Chondrocyte (in vitro differentiated cells): ENCODE measurements at regions not wholly inside any gene's neighbourhood (a gene's known extent, or its start where the extent isn't known, plus 50 kb on each side); places are given as distances from the start of the nearest gene placed in this dataset.

Experiments used
- DNase-seq: peaks from one replicate; pipeline ENCODE4 v3.0.0; 2021; ENCODE audit warnings: mixed read lengths, low spot score
- H3K27ac Mint-ChIP-seq: one replicate; pipeline ENCODE4 v1.8.0; 2021; ENCODE audit warnings: mild to moderate bottlenecking, moderate library complexity, mixed read lengths; ENCODE audit not compliant: unreplicated experiment
- H3K27me3 Mint-ChIP-seq: 2 replicates; pipeline ENCODE4 v1.8.0; 2021; ENCODE audit warnings: low read depth, mixed read lengths
- H3K36me3 Mint-ChIP-seq: 2 replicates; pipeline ENCODE4 v1.8.0; 2021; ENCODE audit warnings: low read depth, mixed read lengths
- H3K4me1 Mint-ChIP-seq: 2 replicates; pipeline ENCODE4 v1.8.0; 2021; ENCODE audit warnings: low read depth, mild to moderate bottlenecking, mixed read lengths
- H3K4me3 Mint-ChIP-seq: one replicate; pipeline ENCODE4 v1.8.0; 2021; ENCODE audit warnings: mild to moderate bottlenecking, moderate library complexity, mixed read lengths; ENCODE audit not compliant: unreplicated experiment
- H3K9me3 Mint-ChIP-seq: 2 replicates; pipeline ENCODE4 v1.8.0; 2021; ENCODE audit warnings: low read depth, mixed read lengths
- TF ChIP-seq, protein P1 (sequence below): fragments of 200-600 bp; sonication (generic); IDR thresholded peaks from 2 replicates; pipeline ENCODE4 v1.5.0; 2021; ENCODE audit warnings: antibody characterized with exemption, mild to moderate bottlenecking, moderate library complexity

DNA sequence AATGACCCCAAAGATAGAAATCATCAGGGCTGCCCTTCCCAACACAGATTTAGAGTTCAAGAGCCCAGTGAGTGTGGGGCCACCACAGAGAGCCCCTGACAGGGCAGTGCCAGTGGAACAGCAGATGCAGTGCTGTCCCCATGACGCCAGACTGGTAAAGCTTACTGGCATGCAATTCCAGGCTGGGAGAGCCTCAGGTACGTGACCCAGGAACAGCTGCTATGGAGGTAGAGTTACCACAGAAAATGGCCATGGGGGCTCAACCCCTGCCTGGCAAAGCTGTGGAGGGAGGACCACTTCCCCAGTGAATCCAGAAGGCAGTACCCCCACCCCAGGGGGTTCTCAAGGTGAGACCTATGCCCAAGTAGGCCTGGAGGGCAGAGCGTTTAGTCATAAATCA is 228.5 kb downstream of the POLR1F start:
- Mint-ChIP-seq H3K4me1 (no peaks in the 10 kb centered on the region), H3K9me3 (peaks cover 7% of the 10 kb centered on the region), H3K36me3 (peaks cover 3% of the 10 kb centered on the region), H3K27ac (no peak overlapping the region), H3K4me3 (no peak overlapping the region), H3K27me3 (no peaks in the 10 kb centered on the region)
- TF ChIP-seq, protein P1, sequence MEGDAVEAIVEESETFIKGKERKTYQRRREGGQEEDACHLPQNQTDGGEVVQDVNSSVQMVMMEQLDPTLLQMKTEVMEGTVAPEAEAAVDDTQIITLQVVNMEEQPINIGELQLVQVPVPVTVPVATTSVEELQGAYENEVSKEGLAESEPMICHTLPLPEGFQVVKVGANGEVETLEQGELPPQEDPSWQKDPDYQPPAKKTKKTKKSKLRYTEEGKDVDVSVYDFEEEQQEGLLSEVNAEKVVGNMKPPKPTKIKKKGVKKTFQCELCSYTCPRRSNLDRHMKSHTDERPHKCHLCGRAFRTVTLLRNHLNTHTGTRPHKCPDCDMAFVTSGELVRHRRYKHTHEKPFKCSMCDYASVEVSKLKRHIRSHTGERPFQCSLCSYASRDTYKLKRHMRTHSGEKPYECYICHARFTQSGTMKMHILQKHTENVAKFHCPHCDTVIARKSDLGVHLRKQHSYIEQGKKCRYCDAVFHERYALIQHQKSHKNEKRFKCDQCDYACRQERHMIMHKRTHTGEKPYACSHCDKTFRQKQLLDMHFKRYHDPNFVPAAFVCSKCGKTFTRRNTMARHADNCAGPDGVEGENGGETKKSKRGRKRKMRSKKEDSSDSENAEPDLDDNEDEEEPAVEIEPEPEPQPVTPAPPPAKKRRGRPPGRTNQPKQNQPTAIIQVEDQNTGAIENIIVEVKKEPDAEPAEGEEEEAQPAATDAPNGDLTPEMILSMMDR, result no peak
- peak; percentile 56 for DNase-seq

DNA sequence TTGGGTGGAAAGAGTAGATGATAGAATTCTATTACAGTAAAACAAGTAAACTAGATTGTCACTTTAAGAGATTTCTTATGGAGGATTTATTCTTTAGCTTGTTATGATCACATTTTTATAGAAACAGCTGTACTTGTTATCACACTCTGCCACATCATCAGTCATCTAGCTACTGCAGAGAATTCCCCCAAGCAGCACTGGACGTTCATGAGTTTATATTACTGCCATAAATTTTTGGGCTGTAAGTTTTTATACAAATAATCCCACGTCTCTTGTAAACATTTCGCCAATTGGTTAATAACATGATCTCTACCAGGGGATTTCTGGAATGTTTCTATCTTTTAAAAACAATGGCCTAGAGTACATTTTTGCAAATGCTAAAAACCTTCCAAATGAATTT is 238.8 kb downstream of the POLR1F start:
- no peak overlapping the region for H3K4me3 Mint-ChIP-seq
- peaks cover 7% of the 10 kb centered on the region for H3K4me1 Mint-ChIP-seq
- no peak overlapping the region for H3K27ac Mint-ChIP-seq
- H3K36me3 Mint-ChIP-seq, result no peaks in the 10 kb centered on the region
- no peak for DNase-seq
- H3K9me3 Mint-ChIP-seq, result peaks cover 3% of the 10 kb centered on the region
- TF ChIP-seq, protein P1, result no peak
- no peaks in the 10 kb centered on the region for H3K27me3 Mint-ChIP-seq

DNA sequence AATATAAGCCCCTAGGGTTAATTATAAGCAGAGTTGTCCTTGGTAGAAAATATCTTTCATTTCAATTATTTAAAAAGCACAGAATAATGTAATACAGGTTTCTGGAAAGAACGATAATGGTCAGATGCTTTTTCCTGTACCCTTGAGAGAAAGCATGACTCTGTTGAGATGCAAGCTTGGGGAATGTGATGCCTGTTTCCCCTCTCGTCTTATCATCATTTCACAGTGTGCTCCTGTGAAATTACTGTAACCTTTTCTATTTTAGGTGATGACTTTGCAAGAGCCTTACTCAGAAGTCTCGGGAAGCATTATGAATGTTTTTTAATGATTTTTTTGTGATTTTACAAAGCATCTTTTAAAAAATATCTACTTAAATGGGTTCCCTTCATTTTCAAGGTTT is 243.0 kb downstream of the POLR1F start:
- Mint-ChIP-seq H3K4me1 (peaks cover 4% of the 10 kb centered on the region), H3K4me3 (no peak overlapping the region), H3K36me3 (no peaks in the 10 kb centered on the region), H3K27ac (no peak overlapping the region), H3K27me3 (no peaks in the 10 kb centered on the region), H3K9me3 (no peaks in the 10 kb centered on the region)
- no peak for DNase-seq
- TF ChIP-seq, protein P1, result no peak

DNA sequence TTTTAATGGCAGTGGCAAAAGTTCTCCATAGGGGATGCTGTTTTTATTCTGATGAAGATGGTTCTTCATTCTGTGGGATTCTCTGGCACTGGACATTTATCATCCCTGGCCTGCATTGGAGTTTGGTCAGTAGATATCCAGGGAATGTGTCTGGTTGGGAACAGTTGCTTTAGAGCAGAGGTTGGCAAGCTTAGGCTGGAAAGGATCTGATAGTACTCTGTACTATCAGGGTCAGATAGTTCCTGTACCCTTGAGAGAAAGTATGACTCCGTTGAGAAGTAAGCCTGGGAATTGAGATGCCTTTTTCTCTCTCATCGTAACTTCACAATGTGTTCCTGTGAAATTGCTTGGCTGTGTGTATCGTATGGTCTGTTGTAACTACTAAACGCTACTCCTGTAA is 244.1 kb downstream of the POLR1F start:
- Mint-ChIP-seq H3K27me3 (no peaks in the 10 kb centered on the region), H3K4me1 (no peaks in the 10 kb centered on the region), H3K36me3 (no peaks in the 10 kb centered on the region), H3K27ac (no peak overlapping the region), H3K4me3 (no peak overlapping the region), H3K9me3 (no peaks in the 10 kb centered on the region)
- DNase-seq, result no peak
- TF ChIP-seq, protein P1, result no peak

DNA sequence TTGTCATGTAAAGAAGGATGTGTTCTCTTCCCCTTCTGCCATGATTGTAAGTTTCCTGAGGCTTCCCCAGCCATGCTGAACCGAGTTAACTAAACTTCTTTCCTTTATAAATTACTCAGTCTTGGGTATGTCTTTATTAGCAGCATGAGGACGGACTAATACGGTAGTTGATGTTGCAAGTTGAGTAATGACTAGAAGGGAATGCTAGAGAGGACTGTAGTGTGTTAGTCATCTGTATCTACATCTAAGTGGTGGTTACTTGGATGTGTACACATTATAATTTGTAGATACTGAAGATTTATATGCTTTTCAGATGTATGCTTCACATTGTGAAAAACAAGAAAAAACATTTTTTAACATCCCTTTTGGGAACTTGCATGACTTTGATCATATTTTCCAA is 244.6 kb downstream of the POLR1F start:
- no peaks in the 10 kb centered on the region for H3K9me3 Mint-ChIP-seq
- no peaks in the 10 kb centered on the region for H3K27me3 Mint-ChIP-seq
- DNase-seq, result no peak
- H3K4me3 Mint-ChIP-seq, result no peak overlapping the region
- H3K36me3 Mint-ChIP-seq, result no peaks in the 10 kb centered on the region
- no peak overlapping the region for H3K27ac Mint-ChIP-seq
- no peaks in the 10 kb centered on the region for H3K4me1 Mint-ChIP-seq
- TF ChIP-seq, protein P1, result no peak
